ENCODE measurements at regions not wholly inside any gene's neighbourhood (a gene's known extent, or its start where the extent isn't known, plus 50 kb on each side); places are given as distances from the start of the nearest gene placed in this dataset.

DNA sequence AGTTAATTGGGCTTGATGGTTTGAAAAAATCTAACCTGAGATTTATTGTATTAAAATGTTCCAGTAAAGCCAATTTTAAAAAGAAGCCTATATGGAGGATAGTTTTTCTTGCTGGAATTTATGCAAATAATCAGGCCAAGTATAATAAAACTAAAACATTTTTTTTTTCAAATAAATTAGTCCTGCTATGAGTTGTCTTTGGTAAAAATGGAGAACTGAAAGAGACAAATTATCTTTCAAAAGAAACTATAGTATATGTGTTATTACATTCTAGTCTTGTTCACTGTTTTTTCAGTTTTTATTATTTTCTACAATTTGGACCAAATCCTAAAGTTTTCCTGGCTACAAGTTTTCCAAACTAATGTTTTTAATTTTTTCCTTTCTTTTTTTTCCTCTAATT lies 468.9 kb downstream of the UQCRFS1 start:
- TF ChIP-seq, protein P1, sequence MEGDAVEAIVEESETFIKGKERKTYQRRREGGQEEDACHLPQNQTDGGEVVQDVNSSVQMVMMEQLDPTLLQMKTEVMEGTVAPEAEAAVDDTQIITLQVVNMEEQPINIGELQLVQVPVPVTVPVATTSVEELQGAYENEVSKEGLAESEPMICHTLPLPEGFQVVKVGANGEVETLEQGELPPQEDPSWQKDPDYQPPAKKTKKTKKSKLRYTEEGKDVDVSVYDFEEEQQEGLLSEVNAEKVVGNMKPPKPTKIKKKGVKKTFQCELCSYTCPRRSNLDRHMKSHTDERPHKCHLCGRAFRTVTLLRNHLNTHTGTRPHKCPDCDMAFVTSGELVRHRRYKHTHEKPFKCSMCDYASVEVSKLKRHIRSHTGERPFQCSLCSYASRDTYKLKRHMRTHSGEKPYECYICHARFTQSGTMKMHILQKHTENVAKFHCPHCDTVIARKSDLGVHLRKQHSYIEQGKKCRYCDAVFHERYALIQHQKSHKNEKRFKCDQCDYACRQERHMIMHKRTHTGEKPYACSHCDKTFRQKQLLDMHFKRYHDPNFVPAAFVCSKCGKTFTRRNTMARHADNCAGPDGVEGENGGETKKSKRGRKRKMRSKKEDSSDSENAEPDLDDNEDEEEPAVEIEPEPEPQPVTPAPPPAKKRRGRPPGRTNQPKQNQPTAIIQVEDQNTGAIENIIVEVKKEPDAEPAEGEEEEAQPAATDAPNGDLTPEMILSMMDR (IDR thresholded peaks at IDR 0.05), result no peak

DNA sequence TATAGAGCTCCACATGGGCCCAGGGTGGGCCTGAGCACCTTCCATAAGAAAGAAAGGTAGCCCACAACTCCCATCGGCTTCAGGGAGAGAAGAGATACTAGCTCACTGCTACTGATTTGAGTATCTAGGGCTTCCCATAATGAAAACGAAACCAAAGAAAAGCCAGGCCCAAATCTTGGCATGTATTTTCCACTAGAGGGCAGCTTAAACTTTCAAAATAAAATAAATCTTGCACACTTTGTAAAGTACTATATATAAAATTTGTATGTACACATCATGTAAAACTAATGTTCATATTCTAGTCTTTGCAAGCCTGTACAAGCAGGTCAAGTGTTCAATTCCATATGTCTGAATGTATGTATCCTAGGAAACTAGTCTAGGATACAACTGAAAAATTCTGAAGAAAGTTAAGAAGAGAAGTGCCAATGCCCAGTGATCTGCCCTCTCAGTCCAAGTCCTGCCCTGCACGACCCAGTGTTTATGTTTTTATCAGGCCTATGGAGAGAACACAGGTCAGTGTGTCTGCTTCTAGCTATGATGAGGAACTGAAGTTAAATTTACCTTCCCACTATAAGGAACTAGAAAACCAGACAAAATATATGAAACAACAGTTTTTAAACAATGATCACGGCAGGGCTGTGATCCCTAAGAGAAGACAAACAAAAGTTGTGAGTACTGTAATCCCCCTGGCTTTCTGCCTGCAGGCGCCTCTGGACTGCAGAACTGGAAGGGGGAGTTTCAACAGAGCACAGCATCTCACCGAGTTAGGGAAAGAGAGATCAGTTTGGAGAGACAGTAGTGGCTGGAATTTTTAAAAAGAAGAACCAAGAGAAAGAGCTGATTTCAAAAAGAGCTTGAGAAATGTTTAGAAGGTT lies 475.7 kb downstream of the UQCRFS1 start:
- TF ChIP-seq, protein P1 (IDR thresholded peaks at IDR 0.05), result peak; percentile 71

DNA sequence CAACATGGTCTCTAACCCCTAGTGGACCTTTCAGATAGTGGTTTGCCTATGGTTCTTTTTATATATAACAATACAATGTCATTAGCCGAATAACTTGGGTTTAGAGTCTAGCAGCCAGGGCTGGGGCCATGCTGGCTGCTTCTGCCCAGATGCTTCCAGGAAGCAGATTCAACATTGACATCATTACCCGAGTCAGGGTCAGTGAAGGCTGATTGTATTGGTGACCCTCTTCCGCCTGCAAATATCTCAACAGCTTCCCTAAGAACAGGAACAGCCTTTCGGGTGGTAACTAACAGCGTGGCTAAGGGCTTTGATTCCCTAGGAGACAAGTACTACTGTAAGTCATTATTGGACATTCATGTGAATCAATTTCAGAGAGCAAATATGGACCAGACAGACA lies 476.4 kb downstream of the UQCRFS1 start:
- TF ChIP-seq, protein P1 (IDR thresholded peaks at IDR 0.05), result no peak

DNA sequence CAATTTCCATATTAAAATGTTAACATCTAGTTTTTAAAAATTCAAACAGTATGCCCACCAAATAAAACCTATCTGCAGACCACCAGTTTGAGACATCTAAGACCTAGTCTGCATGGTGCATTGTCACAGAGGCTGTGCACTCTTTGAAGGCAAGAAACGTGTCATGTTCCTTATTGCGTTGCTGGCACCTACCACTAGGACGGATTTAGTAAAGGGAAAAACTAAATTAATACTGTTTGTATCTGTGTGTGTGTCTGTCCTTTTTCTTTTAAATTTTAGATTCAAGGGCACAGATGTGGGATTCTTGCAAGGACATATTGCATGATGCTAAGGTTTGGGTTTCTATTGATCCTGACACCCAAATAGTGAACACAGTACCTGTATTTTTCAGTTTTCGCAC lies 481.4 kb downstream of the UQCRFS1 start:
- TF ChIP-seq, protein P1 (IDR thresholded peaks at IDR 0.05), result no peak

DNA sequence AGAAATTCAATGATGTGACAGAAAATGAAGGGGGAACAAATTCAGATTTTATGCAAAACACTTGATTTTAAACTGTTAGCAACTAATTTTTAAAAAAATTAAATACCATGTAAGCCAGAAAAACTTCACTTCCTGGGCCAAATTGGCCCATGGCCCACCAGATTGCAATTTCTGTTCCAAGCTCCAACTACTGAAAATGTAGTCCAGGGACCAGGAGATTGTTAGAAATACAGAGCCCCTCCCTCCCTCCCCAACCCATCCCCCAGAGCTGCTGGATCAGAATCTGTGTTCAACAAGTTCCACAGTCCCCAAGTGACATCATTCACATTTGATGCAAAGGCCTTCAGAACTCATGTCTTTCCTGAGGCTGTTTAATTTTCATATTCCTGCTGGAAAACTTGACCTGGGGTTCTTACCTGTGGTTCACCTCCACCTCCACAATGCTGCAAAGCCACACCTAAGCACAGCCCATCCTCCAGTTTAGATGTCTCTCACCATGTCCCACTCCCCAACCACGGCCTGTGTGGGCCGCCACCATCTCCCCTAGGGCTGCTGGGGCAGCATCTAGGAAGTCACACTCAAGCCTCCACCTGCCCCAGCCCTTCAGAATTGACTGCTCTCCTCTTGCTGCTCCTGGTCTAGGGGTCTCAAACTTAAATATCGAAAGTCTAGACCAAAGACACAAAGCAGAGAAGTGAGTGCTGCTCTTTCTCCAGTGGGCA lies 482.0 kb downstream of the UQCRFS1 start:
- TF ChIP-seq, protein P1 (IDR thresholded peaks at IDR 0.05), result no peak

DNA sequence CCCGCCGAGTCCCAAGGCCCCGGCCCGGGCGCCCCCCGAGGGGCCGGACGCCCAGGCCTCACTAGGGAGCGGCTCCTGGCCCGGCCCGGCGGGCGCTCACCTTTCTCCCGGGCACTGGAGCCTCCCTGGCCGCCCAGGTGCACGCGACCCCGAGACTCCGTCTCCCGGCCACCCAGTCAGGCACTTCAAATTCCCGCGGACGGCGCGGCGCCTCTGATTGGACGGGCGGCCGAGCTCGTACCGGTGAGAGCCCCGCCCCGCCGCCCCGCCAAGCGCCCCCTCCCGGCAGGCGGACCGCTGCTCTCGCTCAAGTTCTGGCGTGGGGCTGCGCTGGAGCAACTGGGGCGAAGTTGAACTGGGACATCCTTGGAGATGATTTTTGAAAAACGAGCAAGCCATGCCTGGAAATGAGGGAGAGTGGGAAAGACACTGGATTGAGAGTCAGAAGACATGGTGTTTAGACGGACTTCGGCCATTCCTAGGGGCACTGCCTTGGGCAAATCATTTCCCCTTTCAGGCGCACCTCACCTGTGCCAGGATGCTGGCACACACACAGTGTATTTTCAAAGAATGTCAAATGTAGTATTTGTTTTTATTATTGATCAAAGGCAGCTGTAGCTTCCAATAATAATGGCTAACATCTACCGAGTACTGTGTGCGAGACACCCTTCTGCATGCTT lies 485.3 kb downstream of the UQCRFS1 start:
- TF ChIP-seq, protein P1 (IDR thresholded peaks at IDR 0.05), result peak; percentile 22; the same call in 1 of the 2 replicates

Data from LNCAP (cell line).